ENCODE measurements at regions not wholly inside any gene's neighbourhood (a gene's known extent, or its start where the extent isn't known, plus 50 kb on each side); places are given as distances from the start of the nearest gene placed in this dataset.

- no peak for TF ChIP-seq CTCF (IDR thresholded peaks at IDR 0.05; ENCODE audit: extremely low read depth in 1 of 2, insufficient read depth in 1 of 2, low read depth in 1 of 2, low read length in 2 of 2)
- no peak for TF ChIP-seq POLR2A (IDR thresholded peaks at IDR 0.05; ENCODE audit: low read depth, low read length)
- no peak for TF ChIP-seq EZH2 (IDR thresholded peaks at IDR 0.05; ENCODE audit: borderline replicate concordance, low read depth, low read length, severe bottlenecking)
- no peak for TF ChIP-seq MAX (IDR thresholded peaks at IDR 0.05; ENCODE audit: insufficient read depth, insufficient read length)
- TF ChIP-seq JUN (IDR thresholded peaks at IDR 0.05; ENCODE audit: borderline replicate concordance, insufficient read depth, insufficient read length, low read depth) = no peak
- no peak for TF ChIP-seq POLR2AphosphoS5 (IDR thresholded peaks at IDR 0.05; ENCODE audit: insufficient read depth, low read depth, low read length)
These were observed 63.5 kb upstream of the HDDC2 start for GRCh38 chr6:125365230-125365629.

Data from endothelial cell of umbilical vein (primary cell).